MM.1S (cell line): ENCODE measurements at regions not wholly inside any gene's neighbourhood (a gene's known extent, or its start where the extent isn't known, plus 50 kb on each side); places are given as distances from the start of the nearest gene placed in this dataset.

Experiments used
- CTCF ChIP-seq: fragments of 300-600 bp; sonication (generic); IDR thresholded peaks from 2 replicates; pipeline ENCODE4 v1.5.1; 2016; ENCODE audit warnings: antibody characterized with exemption, low read length, mixed read lengths
- EZH2 ChIP-seq: fragments of 300-600 bp; sonication (generic); optimal IDR thresholded peaks from 2 replicates; pipeline ENCODE3; 2017; ENCODE audit warnings: low read depth, mild to moderate bottlenecking, antibody characterized with exemption, low read length, mixed read lengths

- TF ChIP-seq CTCF (no peak), EZH2 (no peak)
These were observed 428.9 kb downstream of the SPATA31D1 start for GRCh38 chr9:82417501-82417900.
